K562 (cell line): ENCODE measurements at regions not wholly inside any gene's neighbourhood (a gene's known extent, or its start where the extent isn't known, plus 50 kb on each side); places are given as distances from the start of the nearest gene placed in this dataset.

Experiments
- ATAC-seq: fragments of 200-7000 bp; cut with Tn5 transposase; 3 replicates; pipeline ENCODE4 v1.9.1; 2020; ENCODE audit warnings: moderate library complexity
- BruUV-seq: library from RNA; stranded (reverse); fragments of 400-500 nt; replicated peaks from 2 replicates; lab custom pipeline; 2021; lab: Mats Ljungman, UMichigan
- CTCF ChIA-PET: fragments of 300-600 bp; formaldehyde crosslinking; extraction: SDS; loops from one replicate; lab custom pipeline; 2021; ENCODE audit warnings: low intra/inter-chr PET ratio; lab: Yijun Ruan, JAX
- POLR2A ChIA-PET: fragments of 300-600, 350-650 bp; sonication (Branson Sonifier 250); formaldehyde crosslinking; extraction: SDS; loops from one replicate; lab custom pipeline; 2021; ENCODE audit warnings: antibody characterized with exemption, inconsistent platforms; lab: Yijun Ruan, JAX
- DNase-seq, 4 experiments: peaks; one replicate each; pipeline versions ENCODE4 v3.0.0 to v3.0.0-alpha.2; 2011 to 2018; ENCODE audit warnings: low spot score in 3 of 4, mixed read lengths in 3 of 4; ENCODE audit errors: extremely low read depth in 1 of 4
- FAIRE-seq: peaks from 2 replicates; lab custom pipeline; 2011; peaks lifted over from hg19 to GRCh38; lab: Jason Lieb, UNC
- H2AFZ ChIP-seq: 2 replicates; pipeline ENCODE4 v1.6.0; 2011; ENCODE audit warnings: low read depth, low read length, control low read depth, inconsistent platforms
- H3K27ac ChIP-seq: fragments of 200-600 bp; 3 replicates; pipeline ENCODE4 v1.8.0; 2011; ENCODE audit warnings: low read depth, mild to moderate bottlenecking, control low read depth, inconsistent platforms, low read length, moderate library complexity, mixed read lengths; ENCODE audit errors: extremely low read depth
- H3K27me3 ChIP-seq, 2 experiments: fragments of 300-600 bp in 1 of 2; 2 replicates in 1 of 2; 3 replicates in 1 of 2; pipeline versions ENCODE4 v1.6.0 to v1.8.0; 2011; ENCODE audit warnings: inconsistent platforms in 2 of 2, low read length in 2 of 2, mild to moderate bottlenecking in 1 of 2, mixed read lengths in 1 of 2, moderate library complexity in 1 of 2; ENCODE audit not compliant: control insufficient read depth in 2 of 2, insufficient read depth in 2 of 2
- H3K36me3 ChIP-seq: fragments of 300-600 bp; 3 replicates; pipeline ENCODE4 v1.8.0; 2011; ENCODE audit warnings: mild to moderate bottlenecking, low read length, inconsistent platforms; ENCODE audit not compliant: control insufficient read depth, insufficient read depth
- H3K4me1 ChIP-seq, 2 experiments: fragments of 200-600 bp in 1 of 2; replicated peaks in 1 of 2; 2 replicates in 1 of 2; 3 replicates in 1 of 2; pipeline versions ENCODE4 v1.5.1 to v1.8.0; 2011; ENCODE audit warnings: inconsistent platforms in 2 of 2, low read length in 2 of 2, mild to moderate bottlenecking in 1 of 2, mixed read lengths in 1 of 2, moderate library complexity in 1 of 2; ENCODE audit not compliant: control insufficient read depth in 2 of 2, insufficient read depth in 2 of 2
- H3K4me2 ChIP-seq: 2 replicates; pipeline ENCODE4 v1.6.1; 2011; ENCODE audit warnings: low read length, control low read depth, inconsistent platforms, mixed read lengths; ENCODE audit not compliant: insufficient read depth
- H3K4me3 ChIP-seq: fragments of 200-600 bp; sonication (generic), shearing (Covaris generic); 2 replicates; pipeline ENCODE4 v1.5.1; 2016; ENCODE audit warnings: control low read depth, inconsistent platforms
- H3K79me2 ChIP-seq: fragments of 200-600 bp; 3 replicates; pipeline ENCODE4 v1.8.0; 2011; ENCODE audit warnings: low read length, inconsistent platforms; ENCODE audit not compliant: control insufficient read depth, insufficient read depth
- H3K9ac ChIP-seq, 2 experiments: 2 replicates each; pipeline versions ENCODE4 v1.6.0 to v1.6.1; 2011; ENCODE audit warnings: low read depth in 2 of 2, low read length in 2 of 2, control low read depth in 1 of 2, inconsistent platforms in 1 of 2, mild to moderate bottlenecking in 1 of 2, mixed read lengths in 1 of 2; ENCODE audit not compliant: insufficient read depth in 1 of 2
- H3K9me1 ChIP-seq: one replicate; pipeline ENCODE4 v1.6.0; 2011; ENCODE audit warnings: inconsistent platforms, mild to moderate bottlenecking, low read length, moderate library complexity; ENCODE audit not compliant: control insufficient read depth, insufficient read depth
- H3K9me3 ChIP-seq: replicated peaks from 2 replicates; pipeline ENCODE4 v1.5.1; 2011; ENCODE audit warnings: low read depth, low read length, inconsistent platforms; ENCODE audit not compliant: control insufficient read depth, insufficient read depth
- H4K20me1 ChIP-seq: replicated peaks from 2 replicates; pipeline ENCODE4 v1.6.1; 2011; ENCODE audit warnings: low read length, inconsistent platforms, mixed read lengths; ENCODE audit not compliant: control insufficient read depth, insufficient read depth
- KAT2B ChIP-seq: IDR thresholded peaks from one replicate; pipeline ENCODE4 v1.6.1; 2012; ENCODE audit warnings: low read depth, mild to moderate bottlenecking, control low read depth, inconsistent platforms, low read length, moderate library complexity
- KLF13 ChIP-seq: fragments of 450-650 bp; IDR thresholded peaks from 2 replicates; pipeline ENCODE4 v1.6.1; 2016; ENCODE audit warnings: missing genetic modification characterization, low read depth, mild to moderate bottlenecking, missing compliant biosample characterization, moderate library complexity, borderline replicate concordance
- POLR3A ChIP-seq: IDR thresholded peaks from 2 replicates; pipeline ENCODE4 v1.6.1; 2011; ENCODE audit warnings: borderline replicate concordance, mild to moderate bottlenecking, moderate library complexity; ENCODE audit not compliant: insufficient read length, insufficient read depth; ENCODE audit errors: extremely low read depth
- ZNF354B ChIP-seq: fragments of 250-450 bp; sonication (Bioruptor Pico); IDR thresholded peaks from 2 replicates; pipeline ENCODE4 v1.4.0; 2020
- WGBS: fragments of 100-300 bp; shearing (Covaris generic); methylation state at CpG from one replicate; pipeline ENCODE4 v1.1.6; 2016; ENCODE audit warnings: low coverage, mixed read lengths; ENCODE audit not compliant: insufficient coverage; ENCODE audit errors: missing lambda C conversion rate; 5-methylcytosine and 5-hydroxymethylcytosine counted together
- in situ Hi-C: fragments of 300-500 bp; cut with MboI; formaldehyde crosslinking; loops from 4 replicates; pipeline ENCODE4 v1.15.0; 2018; ENCODE audit warnings: inconsistent platforms, mixed read lengths
- intact Hi-C: fragments of 100-400 bp; cut with micrococcal nuclease; formaldehyde crosslinking; loops from 2 replicates; pipeline ENCODE4 v1.14.2; 2022
- TF ChIP-seq, protein P1 (sequence below): fragments of 450-650 bp; IDR thresholded peaks from 2 replicates; pipeline ENCODE4 v1.6.1; 2016; ENCODE audit warnings: antibody characterized with exemption
- TF ChIP-seq, protein P2 (sequence below): fragments of 450-650 bp; IDR thresholded peaks from 2 replicates; pipeline ENCODE4 v1.6.1; 2016; ENCODE audit warnings: borderline replicate concordance
- TF ChIP-seq, protein P3 (sequence below): fragments of 450-650 bp; IDR thresholded peaks from 2 replicates; pipeline ENCODE4 v1.6.1; 2017; ENCODE audit warnings: antibody characterized with exemption, mild to moderate bottlenecking
- TF ChIP-seq, protein P4 (sequence below): fragments of 450-650 bp; IDR thresholded peaks from 2 replicates; pipeline ENCODE4 v1.7.1; 2018; ENCODE audit warnings: mild to moderate bottlenecking, low read depth; ENCODE audit not compliant: partially characterized antibody

DNA sequence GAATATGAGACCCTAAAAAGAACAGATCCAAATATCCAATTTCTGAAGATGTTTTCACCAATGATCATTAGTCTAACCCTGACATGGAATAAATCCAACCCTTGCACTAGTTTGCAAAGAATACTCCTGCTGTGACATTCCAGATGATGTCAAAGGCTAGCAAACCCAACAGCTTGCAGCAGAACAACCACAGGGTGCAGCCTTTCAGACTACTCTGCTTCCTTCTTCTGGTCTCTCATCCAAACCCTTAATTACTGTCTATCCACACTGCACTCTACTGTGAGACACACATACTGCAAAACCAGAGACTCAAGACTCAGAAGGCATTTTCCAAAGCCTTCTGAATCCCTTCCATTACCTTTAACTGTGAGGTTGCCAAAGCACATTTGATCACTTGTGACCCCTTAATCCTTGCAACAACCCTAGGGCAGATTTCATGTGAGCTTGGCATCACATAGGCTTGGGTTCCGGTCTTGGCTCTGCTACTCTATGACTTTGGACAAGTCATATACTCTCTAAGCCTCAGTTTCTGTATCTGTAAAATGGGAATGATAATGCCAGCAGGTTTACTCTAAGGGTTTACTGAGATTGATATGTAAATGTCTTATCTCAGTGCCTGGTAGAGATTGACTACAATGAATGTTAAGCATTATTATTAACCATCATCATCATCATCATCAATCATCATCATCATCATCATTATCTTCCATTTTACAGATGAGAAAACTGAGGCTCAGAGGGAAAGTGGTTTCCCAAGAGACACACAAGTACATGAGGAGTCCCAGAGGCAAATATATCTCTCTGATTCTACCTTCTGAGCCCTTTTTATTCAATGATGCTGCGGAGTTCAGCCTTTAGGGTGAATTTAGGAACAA is 94.5 kb downstream of the SYF2 start (continued):
- TF ChIP-seq, protein P1, sequence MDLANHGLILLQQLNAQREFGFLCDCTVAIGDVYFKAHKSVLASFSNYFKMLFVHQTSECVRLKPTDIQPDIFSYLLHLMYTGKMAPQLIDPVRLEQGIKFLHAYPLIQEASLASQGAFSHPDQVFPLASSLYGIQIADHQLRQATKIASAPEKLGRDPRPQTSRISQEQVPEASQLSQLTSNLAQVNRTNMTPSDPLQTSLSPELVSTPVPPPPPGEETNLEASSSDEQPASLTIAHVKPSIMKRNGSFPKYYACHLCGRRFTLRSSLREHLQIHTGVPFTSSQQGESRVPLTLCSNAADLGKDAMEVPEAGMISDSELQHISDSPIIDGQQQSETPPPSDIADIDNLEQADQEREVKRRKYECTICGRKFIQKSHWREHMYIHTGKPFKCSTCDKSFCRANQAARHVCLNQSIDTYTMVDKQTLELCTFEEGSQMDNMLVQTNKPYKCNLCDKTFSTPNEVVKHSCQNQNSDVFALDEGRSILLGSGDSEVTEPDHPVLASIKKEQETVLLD: no peak
- TF ChIP-seq KAT2B (no peak), KLF13 (no peak), ZNF354B (no peak)
- TF ChIP-seq, protein P2, sequence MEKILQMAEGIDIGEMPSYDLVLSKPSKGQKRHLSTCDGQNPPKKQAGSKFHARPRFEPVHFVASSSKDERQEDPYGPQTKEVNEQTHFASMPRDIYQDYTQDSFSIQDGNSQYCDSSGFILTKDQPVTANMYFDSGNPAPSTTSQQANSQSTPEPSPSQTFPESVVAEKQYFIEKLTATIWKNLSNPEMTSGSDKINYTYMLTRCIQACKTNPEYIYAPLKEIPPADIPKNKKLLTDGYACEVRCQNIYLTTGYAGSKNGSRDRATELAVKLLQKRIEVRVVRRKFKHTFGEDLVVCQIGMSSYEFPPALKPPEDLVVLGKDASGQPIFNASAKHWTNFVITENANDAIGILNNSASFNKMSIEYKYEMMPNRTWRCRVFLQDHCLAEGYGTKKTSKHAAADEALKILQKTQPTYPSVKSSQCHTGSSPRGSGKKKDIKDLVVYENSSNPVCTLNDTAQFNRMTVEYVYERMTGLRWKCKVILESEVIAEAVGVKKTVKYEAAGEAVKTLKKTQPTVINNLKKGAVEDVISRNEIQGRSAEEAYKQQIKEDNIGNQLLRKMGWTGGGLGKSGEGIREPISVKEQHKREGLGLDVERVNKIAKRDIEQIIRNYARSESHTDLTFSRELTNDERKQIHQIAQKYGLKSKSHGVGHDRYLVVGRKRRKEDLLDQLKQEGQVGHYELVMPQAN: no peak

DNA sequence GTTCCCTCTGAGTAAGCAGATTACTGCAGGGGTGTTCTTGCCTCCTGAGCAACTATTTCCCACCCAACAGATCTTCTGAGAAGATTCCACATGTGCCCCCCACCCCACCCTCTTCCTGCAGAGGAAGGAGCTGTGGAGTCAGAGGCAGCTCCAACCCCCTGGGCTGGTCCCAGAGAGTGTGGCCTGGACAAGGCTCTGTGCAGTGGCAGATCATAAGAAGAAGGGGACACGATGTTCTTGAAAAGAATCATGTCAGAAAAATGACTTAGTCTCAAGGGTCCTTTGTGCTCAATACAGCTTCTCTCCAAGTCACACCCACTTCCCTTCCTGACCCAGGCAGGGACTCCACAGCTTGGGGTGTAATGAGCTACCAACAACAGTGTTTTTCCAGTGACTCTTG is 95.2 kb downstream of the SYF2 start:
- ChIA-PET CTCF (no interaction called here), POLR2A (interaction anchor here (0.7 to 1.4 kb wide), 2 partner anchors 11 to 484 kb away, joined by 3 to 4 read pairs; no protein-coding TSS in a partner anchor)
- no peak overlapping the region for H2AFZ ChIP-seq
- FAIRE-seq: no peak
- no peaks in the 10 kb centered on the region for H3K9me3 ChIP-seq
- H3K9ac ChIP-seq: no peak overlapping the region
- no peaks in the 10 kb centered on the region for H3K79me2 ChIP-seq
- no peaks in the 10 kb centered on the region for H3K9me1 ChIP-seq
- H3K36me3 ChIP-seq: no peaks in the 10 kb centered on the region
- H4K20me1 ChIP-seq: no peaks in the 10 kb centered on the region
- H3K4me1 ChIP-seq: no peaks in the 10 kb centered on the region
- H3K27ac ChIP-seq: no peak overlapping the region
- BruUV-seq: no TSS peak
- no peak overlapping the region for H3K4me3 ChIP-seq
- ATAC-seq: no peak
- no peak overlapping the region for H3K4me2 ChIP-seq
- in situ Hi-C loops (no loop called here), intact Hi-C loops (no loop called here)
- peak in 1 of 4 experiments; percentile 4 for DNase-seq
- H3K27me3 ChIP-seq: peaks cover 52 to 57% of the 10 kb centered on the region in 2 experiments
- 0% methylated on average over 1 of the region's 1 CpG for WGBS
- no peak for TF ChIP-seq POLR3A
- TF ChIP-seq, protein P3, sequence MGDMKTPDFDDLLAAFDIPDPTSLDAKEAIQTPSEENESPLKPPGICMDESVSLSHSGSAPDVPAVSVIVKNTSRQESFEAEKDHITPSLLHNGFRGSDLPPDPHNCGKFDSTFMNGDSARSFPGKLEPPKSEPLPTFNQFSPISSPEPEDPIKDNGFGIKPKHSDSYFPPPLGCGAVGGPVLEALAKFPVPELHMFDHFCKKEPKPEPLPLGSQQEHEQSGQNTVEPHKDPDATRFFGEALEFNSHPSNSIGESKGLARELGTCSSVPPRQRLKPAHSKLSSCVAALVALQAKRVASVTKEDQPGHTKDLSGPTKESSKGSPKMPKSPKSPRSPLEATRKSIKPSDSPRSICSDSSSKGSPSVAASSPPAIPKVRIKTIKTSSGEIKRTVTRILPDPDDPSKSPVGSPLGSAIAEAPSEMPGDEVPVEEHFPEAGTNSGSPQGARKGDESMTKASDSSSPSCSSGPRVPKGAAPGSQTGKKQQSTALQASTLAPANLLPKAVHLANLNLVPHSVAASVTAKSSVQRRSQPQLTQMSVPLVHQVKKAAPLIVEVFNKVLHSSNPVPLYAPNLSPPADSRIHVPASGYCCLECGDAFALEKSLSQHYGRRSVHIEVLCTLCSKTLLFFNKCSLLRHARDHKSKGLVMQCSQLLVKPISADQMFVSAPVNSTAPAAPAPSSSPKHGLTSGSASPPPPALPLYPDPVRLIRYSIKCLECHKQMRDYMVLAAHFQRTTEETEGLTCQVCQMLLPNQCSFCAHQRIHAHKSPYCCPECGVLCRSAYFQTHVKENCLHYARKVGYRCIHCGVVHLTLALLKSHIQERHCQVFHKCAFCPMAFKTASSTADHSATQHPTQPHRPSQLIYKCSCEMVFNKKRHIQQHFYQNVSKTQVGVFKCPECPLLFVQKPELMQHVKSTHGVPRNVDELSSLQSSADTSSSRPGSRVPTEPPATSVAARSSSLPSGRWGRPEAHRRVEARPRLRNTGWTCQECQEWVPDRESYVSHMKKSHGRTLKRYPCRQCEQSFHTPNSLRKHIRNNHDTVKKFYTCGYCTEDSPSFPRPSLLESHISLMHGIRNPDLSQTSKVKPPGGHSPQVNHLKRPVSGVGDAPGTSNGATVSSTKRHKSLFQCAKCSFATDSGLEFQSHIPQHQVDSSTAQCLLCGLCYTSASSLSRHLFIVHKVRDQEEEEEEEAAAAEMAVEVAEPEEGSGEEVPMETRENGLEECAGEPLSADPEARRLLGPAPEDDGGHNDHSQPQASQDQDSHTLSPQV: no peak
- TF ChIP-seq, protein P4, sequence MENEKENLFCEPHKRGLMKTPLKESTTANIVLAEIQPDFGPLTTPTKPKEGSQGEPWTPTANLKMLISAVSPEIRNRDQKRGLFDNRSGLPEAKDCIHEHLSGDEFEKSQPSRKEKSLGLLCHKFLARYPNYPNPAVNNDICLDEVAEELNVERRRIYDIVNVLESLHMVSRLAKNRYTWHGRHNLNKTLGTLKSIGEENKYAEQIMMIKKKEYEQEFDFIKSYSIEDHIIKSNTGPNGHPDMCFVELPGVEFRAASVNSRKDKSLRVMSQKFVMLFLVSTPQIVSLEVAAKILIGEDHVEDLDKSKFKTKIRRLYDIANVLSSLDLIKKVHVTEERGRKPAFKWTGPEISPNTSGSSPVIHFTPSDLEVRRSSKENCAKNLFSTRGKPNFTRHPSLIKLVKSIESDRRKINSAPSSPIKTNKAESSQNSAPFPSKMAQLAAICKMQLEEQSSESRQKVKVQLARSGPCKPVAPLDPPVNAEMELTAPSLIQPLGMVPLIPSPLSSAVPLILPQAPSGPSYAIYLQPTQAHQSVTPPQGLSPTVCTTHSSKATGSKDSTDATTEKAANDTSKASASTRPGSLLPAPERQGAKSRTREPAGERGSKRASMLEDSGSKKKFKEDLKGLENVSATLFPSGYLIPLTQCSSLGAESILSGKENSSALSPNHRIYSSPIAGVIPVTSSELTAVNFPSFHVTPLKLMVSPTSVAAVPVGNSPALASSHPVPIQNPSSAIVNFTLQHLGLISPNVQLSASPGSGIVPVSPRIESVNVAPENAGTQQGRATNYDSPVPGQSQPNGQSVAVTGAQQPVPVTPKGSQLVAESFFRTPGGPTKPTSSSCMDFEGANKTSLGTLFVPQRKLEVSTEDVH: no peak
